ENCODE measurements at regions not wholly inside any gene's neighbourhood (a gene's known extent, or its start where the extent isn't known, plus 50 kb on each side); places are given as distances from the start of the nearest gene placed in this dataset.

DNA sequence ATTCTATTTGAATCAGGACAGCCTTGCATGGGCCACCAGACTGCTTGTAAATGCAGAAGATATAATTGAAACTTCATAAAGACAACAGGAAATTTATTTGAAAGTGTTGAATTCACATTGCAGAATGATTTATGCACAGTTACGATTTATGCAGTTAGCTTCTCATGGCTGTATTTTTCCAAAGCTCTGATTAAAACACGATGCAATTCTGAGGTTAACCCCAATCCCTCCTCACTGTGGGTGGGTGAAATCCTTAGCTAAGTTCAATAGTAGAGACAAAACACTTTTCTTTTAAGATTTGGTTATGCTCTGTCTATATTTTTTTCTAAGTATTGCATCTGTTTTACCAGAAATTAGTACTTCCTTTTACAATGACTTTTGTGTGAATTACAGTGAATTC, 728.8 kb upstream of the IGFBP3 start:
- 69 to 79% methylated on average over 2 of the region's 2 CpGs for WGBS, 2 donors
- no peak overlapping the region for H3K27ac ChIP-seq
- no peaks in the 10 kb centered on the region for H3K4me1 ChIP-seq
- no peaks in the 10 kb centered on the region for H3K36me3 ChIP-seq
- no peak overlapping the region for H3K4me3 ChIP-seq
- H3K9me3 ChIP-seq: no peaks in the 10 kb centered on the region
- H3K27me3 ChIP-seq: no peaks in the 10 kb centered on the region
- TF ChIP-seq, protein P1, sequence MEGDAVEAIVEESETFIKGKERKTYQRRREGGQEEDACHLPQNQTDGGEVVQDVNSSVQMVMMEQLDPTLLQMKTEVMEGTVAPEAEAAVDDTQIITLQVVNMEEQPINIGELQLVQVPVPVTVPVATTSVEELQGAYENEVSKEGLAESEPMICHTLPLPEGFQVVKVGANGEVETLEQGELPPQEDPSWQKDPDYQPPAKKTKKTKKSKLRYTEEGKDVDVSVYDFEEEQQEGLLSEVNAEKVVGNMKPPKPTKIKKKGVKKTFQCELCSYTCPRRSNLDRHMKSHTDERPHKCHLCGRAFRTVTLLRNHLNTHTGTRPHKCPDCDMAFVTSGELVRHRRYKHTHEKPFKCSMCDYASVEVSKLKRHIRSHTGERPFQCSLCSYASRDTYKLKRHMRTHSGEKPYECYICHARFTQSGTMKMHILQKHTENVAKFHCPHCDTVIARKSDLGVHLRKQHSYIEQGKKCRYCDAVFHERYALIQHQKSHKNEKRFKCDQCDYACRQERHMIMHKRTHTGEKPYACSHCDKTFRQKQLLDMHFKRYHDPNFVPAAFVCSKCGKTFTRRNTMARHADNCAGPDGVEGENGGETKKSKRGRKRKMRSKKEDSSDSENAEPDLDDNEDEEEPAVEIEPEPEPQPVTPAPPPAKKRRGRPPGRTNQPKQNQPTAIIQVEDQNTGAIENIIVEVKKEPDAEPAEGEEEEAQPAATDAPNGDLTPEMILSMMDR (IDR thresholded peaks at IDR 0.05): no peak
- DNase-seq: no peak
- ATAC-seq: no peak
- intact Hi-C loops (cut with DNase I): no loop called here

DNA sequence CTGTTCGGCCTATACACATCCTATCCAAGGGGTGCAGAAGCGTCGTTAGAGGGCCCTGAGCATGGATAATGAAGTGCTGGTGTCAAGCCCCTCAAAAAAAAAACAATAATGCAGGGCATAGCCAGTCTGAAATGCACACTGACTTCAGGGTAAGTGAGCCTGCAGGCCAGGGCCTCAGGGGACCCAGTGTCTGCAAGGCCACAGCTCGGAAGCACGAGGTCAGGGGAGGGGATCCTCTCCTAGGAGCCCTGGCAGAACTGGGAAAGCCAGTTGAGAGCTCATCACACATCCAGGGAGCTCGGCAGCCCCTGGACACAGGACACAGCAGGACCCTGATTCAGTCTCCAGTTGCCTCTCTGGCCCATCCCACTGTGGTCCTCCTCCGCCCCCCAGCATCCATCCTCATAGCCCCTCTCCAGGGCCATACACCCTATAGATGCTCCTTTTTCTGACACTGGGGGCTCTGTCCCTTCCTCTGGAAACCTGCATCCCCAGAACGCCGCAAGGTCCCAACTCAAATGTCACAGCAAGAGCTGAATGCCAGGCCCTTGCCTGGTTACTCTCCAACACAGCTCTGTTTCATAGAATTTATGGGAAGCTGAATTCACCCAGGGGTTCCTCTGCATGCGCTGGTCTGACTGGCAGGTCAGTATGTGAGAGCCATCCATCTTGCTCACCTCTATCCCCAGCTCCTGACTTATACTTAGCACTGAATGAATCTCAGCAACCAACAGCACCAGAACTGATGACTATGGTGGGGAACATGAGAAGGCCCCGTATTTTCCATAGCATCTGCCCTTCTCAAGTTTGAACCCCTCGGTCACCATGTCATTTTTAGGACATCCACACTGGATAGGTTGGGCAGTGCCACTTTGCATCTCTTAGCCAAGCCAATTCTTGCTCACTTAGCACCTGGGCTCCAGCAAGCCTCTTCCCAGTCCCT, 717.0 kb upstream of the IGFBP3 start:
- WGBS, 2 donors: 84% methylated on average over 12 of the region's 12 CpGs
- Histone ChIP-seq H3K4me1 (no peaks in the 10 kb centered on the region), H3K9me3 (no peaks in the 10 kb centered on the region), H3K27me3 (no peaks in the 10 kb centered on the region), H3K36me3 (no peaks in the 10 kb centered on the region), H3K4me3 (no peak overlapping the region), H3K27ac (no peak overlapping the region)
- DNase-seq: no peak
- no peak for ATAC-seq
- intact Hi-C loops (cut with DNase I): no loop called here
- TF ChIP-seq, protein P1 (IDR thresholded peaks at IDR 0.05): no peak

DNA sequence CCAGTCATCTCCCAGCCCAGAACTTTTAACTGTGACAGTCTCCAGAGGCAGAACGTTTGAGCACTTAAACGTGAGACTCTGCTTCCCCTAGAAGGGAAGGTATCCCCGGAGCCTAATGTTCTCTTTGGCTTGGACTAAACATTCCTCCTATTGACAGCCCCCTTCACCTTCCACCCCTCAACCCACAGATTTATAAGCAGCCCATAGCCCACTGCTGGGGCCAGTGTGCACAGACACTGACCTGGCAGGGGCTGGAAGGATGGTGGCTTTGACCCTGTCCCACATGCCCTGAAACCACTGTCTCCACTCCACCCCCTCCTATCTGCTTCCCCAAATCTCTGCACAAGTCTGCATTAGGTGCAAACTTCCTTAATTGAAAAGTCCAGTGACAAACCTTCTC, 715.0 kb upstream of the IGFBP3 start:
- Histone ChIP-seq H3K4me1 (no peaks in the 10 kb centered on the region), H3K36me3 (no peaks in the 10 kb centered on the region), H3K9me3 (no peaks in the 10 kb centered on the region), H3K27ac (no peak overlapping the region), H3K4me3 (no peak overlapping the region), H3K27me3 (no peaks in the 10 kb centered on the region)
- ATAC-seq (no peak), DNase-seq (no peak)
- intact Hi-C loops (cut with DNase I): no loop called here
- 47 to 51% methylated on average over 3 of the region's 3 CpGs for whole genome bisulfite sequencing, 2 donors
- TF ChIP-seq, protein P1 (IDR thresholded peaks at IDR 0.05): no peak

DNA sequence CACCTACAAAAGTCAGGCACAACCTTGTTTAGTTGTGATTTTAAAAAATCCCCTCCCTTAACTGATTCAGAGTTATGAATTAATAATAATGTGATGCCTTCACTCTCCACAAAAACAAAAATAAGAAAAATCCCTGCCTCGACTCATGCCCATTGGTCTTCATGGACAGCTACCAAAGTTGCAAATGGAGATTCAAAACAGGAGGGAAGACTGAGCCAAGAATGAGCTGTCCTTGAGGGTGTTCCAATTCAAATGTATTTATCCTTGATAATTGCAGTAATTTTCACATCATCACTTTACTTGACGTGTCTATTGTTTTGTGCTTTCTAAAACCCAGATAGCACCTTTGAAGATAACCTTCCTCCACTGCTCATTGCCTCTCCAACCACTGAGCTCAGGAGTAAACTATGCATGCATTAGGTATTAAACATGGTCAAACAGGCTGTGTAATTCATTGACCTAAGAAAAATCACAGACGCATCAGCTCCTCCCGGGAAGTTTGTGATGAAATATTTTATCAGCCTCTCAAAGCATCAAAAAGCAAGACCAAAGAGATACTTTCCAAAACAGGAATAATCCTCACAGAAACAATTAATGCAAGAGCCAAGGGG, 712.7 kb upstream of the IGFBP3 start:
- ATAC-seq (no peak), DNase-seq (no peak)
- H3K27me3 ChIP-seq: no peaks in the 10 kb centered on the region
- 61 to 70% methylated on average over 4 of the region's 4 CpGs for WGBS, 2 donors
- no peaks in the 10 kb centered on the region for H3K36me3 ChIP-seq
- H3K27ac ChIP-seq: no peak overlapping the region
- H3K4me3 ChIP-seq: no peak overlapping the region
- H3K9me3 ChIP-seq: no peaks in the 10 kb centered on the region
- TF ChIP-seq, protein P1 (IDR thresholded peaks at IDR 0.05): no peak
- intact Hi-C loops (cut with DNase I): no loop called here
- H3K4me1 ChIP-seq: no peaks in the 10 kb centered on the region
